Dedifferentiated amniotic fluid mesenchymal stem cell (primary cell): ENCODE measurements at regions not wholly inside any gene's neighbourhood (a gene's known extent, or its start where the extent isn't known, plus 50 kb on each side); places are given as distances from the start of the nearest gene placed in this dataset.

ENCODE experiments used
- DNase-seq: peaks from one replicate; pipeline ENCODE4 v3.0.0-alpha.2; 2016; ENCODE audit errors: extremely low spot score

- peak; percentile 90 for DNase-seq
Observed at GRCh38 chr2:163266772-163267171, 428.2 kb upstream of the KCNH7 start.

- DNase-seq, result no peak
Observed at GRCh38 chr2:163265562-163265961, 427.0 kb upstream of the KCNH7 start.

GRCh38 chr2:163264341-163264740 is 425.8 kb upstream of the KCNH7 start:
- no peak for DNase-seq

- no peak for DNase-seq
Observed at GRCh38 chr2:163259489-163259888, 420.9 kb upstream of the KCNH7 start.

- no peak for DNase-seq
Observed at GRCh38 chr2:163255086-163255485, 416.5 kb upstream of the KCNH7 start.

GRCh38 chr2:163253621-163254285 is 415.2 kb upstream of the KCNH7 start:
- no peak for DNase-seq

GRCh38 chr2:163252199-163252598 is 413.6 kb upstream of the KCNH7 start:
- DNase-seq, result no peak

GRCh38 chr2:163248376-163249253 is 410.0 kb upstream of the KCNH7 start:
- no peak for DNase-seq

GRCh38 chr2:163247847-163248220 is 409.3 kb upstream of the KCNH7 start:
- no peak for DNase-seq

GRCh38 chr2:163247156-163247846 is 408.7 kb upstream of the KCNH7 start:
- no peak for DNase-seq

GRCh38 chr2:163246135-163246534 is 407.6 kb upstream of the KCNH7 start:
- no peak for DNase-seq

- DNase-seq, result no peak
Observed at GRCh38 chr2:163236553-163236952, 398.0 kb upstream of the KCNH7 start.

GRCh38 chr2:163231666-163232065 is 393.1 kb upstream of the KCNH7 start:
- DNase-seq, result no peak

GRCh38 chr2:163213661-163214081 is 375.1 kb upstream of the KCNH7 start:
- no peak for DNase-seq

- peak; percentile 82 for DNase-seq
Observed at GRCh38 chr2:163210430-163210918, 371.9 kb upstream of the KCNH7 start.

GRCh38 chr2:163207693-163208370 is 369.3 kb upstream of the KCNH7 start:
- DNase-seq, result no peak

GRCh38 chr2:163205589-163206254 is 367.2 kb upstream of the KCNH7 start:
- no peak for DNase-seq

GRCh38 chr2:163200741-163201140 is 362.2 kb upstream of the KCNH7 start:
- peak; percentile 30 for DNase-seq

- no peak for DNase-seq
Observed at GRCh38 chr2:163198972-163199371, 360.4 kb upstream of the KCNH7 start.

GRCh38 chr2:163198007-163198406 is 359.4 kb upstream of the KCNH7 start:
- no peak for DNase-seq

- DNase-seq, result peak; percentile 36
Observed at GRCh38 chr2:163191372-163191771, 352.8 kb upstream of the KCNH7 start.
